HepG2 (cell line): ENCODE measurements at regions not wholly inside any gene's neighbourhood (a gene's known extent, or its start where the extent isn't known, plus 50 kb on each side); places are given as distances from the start of the nearest gene placed in this dataset.

ENCODE experiments used
- ATAC-seq: fragments of 200-7000 bp; cut with Tn5 transposase; 3 replicates; pipeline ENCODE4 v1.9.1; 2020; ENCODE audit warnings: mild to moderate bottlenecking, moderate library complexity
- BruUV-seq: library from RNA; stranded (reverse); fragments of 400-500 nt; replicated peaks from 2 replicates; lab custom pipeline; 2021; lab: Mats Ljungman, UMichigan
- CTCF ChIA-PET: fragments of 300-600 bp; formaldehyde crosslinking; extraction: SDS; loops from one replicate; lab custom pipeline; 2021; ENCODE audit warnings: low total read pairs, inconsistent platforms, low intra/inter-chr PET ratio; lab: Yijun Ruan, JAX
- POLR2A ChIA-PET: fragments of 350-600 bp; sonication (Branson Sonifier 250); formaldehyde crosslinking; loops from one replicate; lab custom pipeline; 2020; ENCODE audit warnings: antibody characterized with exemption, inconsistent platforms; lab: Yijun Ruan, JAX
- DNase-seq: peaks from one replicate; pipeline ENCODE4 v3.0.0-alpha.2; 2015; ENCODE audit warnings: low spot score
- FAIRE-seq: peaks from 3 replicates; lab custom pipeline; 2011; peaks lifted over from hg19 to GRCh38; lab: Jason Lieb, UNC
- H2AFZ ChIP-seq: one replicate; pipeline ENCODE4 v1.6.1; 2011; ENCODE audit warnings: low read length, inconsistent platforms
- H3K27ac ChIP-seq: fragments of 300-600 bp; 3 replicates; pipeline ENCODE4 v1.8.0; 2011; ENCODE audit warnings: mixed run types, mild to moderate bottlenecking, mixed read lengths, low read length, inconsistent platforms; ENCODE audit not compliant: insufficient read depth; ENCODE audit errors: extremely low read length
- H3K27me3 ChIP-seq, 2 experiments: fragments of 200-600 bp in 1 of 2; 2 replicates in 1 of 2; 3 replicates in 1 of 2; pipeline versions ENCODE4 v1.6.0 to v1.8.0; 2011; ENCODE audit warnings: low read length in 2 of 2, mild to moderate bottlenecking in 2 of 2, moderate library complexity in 2 of 2, inconsistent platforms in 1 of 2; ENCODE audit not compliant: insufficient read depth in 2 of 2, control insufficient read depth in 1 of 2
- H3K36me3 ChIP-seq, 2 experiments: fragments of 200-600 bp in 1 of 2; replicated peaks in 1 of 2; 2 replicates in 1 of 2; 3 replicates in 1 of 2; pipeline versions ENCODE4 v1.5.1 to v1.8.0; 2011; ENCODE audit warnings: low read length in 2 of 2, inconsistent platforms in 1 of 2; ENCODE audit not compliant: insufficient read depth in 2 of 2, control insufficient read depth in 1 of 2
- H3K4me1 ChIP-seq: 2 replicates; pipeline ENCODE4 v1.5.1; 2012; ENCODE audit warnings: low read length, inconsistent platforms; ENCODE audit not compliant: insufficient read depth
- H3K4me2 ChIP-seq: 2 replicates; pipeline ENCODE4 v1.6.0; 2011; ENCODE audit warnings: low read depth, low read length, inconsistent platforms
- H3K4me3 ChIP-seq, 3 experiments: fragments of 200-600 bp in 1 of 3; sonication (generic), shearing (Covaris generic) in 1 of 3; replicated peaks in 1 of 3; 2 replicates each; pipeline ENCODE4 v1.5.1; 2011 to 2016; ENCODE audit warnings: low read length in 3 of 3, inconsistent platforms in 2 of 3, low read depth in 2 of 3, mild to moderate bottlenecking in 2 of 3, control low read depth in 1 of 3, mixed read lengths in 1 of 3; ENCODE audit not compliant: insufficient read depth in 1 of 3
- H3K79me2 ChIP-seq: one replicate; pipeline ENCODE4 v1.6.1; 2011; ENCODE audit warnings: low read length, inconsistent platforms; ENCODE audit not compliant: insufficient read depth
- H3K9ac ChIP-seq: 2 replicates; pipeline ENCODE4 v1.6.0; 2011; ENCODE audit warnings: mild to moderate bottlenecking, low read depth, low read length, inconsistent platforms; ENCODE audit not compliant: insufficient read depth
- H3K9me3 ChIP-seq: 2 replicates; pipeline ENCODE4 v1.5.1; 2012; ENCODE audit warnings: mild to moderate bottlenecking, low read length
- H4K20me1 ChIP-seq: 2 replicates; pipeline ENCODE4 v1.6.0; 2011; ENCODE audit warnings: inconsistent platforms, mild to moderate bottlenecking, low read length, moderate library complexity; ENCODE audit not compliant: insufficient read depth
- GATAD2A ChIP-seq: IDR thresholded peaks from 2 replicates; pipeline ENCODE4 v1.6.1; 2016
- HMG20A ChIP-seq: IDR thresholded peaks from 2 replicates; pipeline ENCODE4 v1.6.1; 2016; ENCODE audit warnings: borderline replicate concordance
- HNF4A ChIP-seq: sonication (generic); formaldehyde crosslinking; IDR thresholded peaks from 2 replicates; pipeline ENCODE4 v1.4.0; 2020; ENCODE audit warnings: missing genetic modification reagents
- HNF4G ChIP-seq, 2 experiments: sonication (generic) in 1 of 2; formaldehyde crosslinking in 1 of 2; IDR thresholded peaks; 2 replicates each; pipeline versions ENCODE4 v1.4.0 to v1.6.1; 2011 to 2020; ENCODE audit warnings: borderline replicate concordance in 2 of 2, low read depth in 2 of 2, mild to moderate bottlenecking in 2 of 2, low read length in 1 of 2, missing genetic modification reagents in 1 of 2, moderate library complexity in 1 of 2
- IKZF1 ChIP-seq: fragments of 450-650 bp; IDR thresholded peaks from 2 replicates; pipeline ENCODE4 v1.7.1; 2016
- NCOA5 ChIP-seq: sonication (generic); formaldehyde crosslinking; IDR thresholded peaks from 2 replicates; pipeline ENCODE4 v1.4.0; 2020; ENCODE audit warnings: missing genetic modification reagents
- NFIC ChIP-seq: IDR thresholded peaks from 2 replicates; pipeline ENCODE4 v1.6.1; 2012; ENCODE audit warnings: mild to moderate bottlenecking, low read length, inconsistent platforms
- PAXIP1 ChIP-seq: sonication (generic); formaldehyde crosslinking; conservative IDR thresholded peaks from 2 replicates; pipeline ENCODE4 v1.4.0; 2020; ENCODE audit warnings: mild to moderate bottlenecking, missing genetic modification reagents, moderate library complexity
- PRDM10 ChIP-seq: sonication (generic); formaldehyde crosslinking; IDR thresholded peaks from 2 replicates; pipeline ENCODE4 v1.4.0; 2020; ENCODE audit warnings: low read depth, missing genetic modification reagents
- PRDM4 ChIP-seq: sonication (generic); formaldehyde crosslinking; IDR thresholded peaks from 2 replicates; pipeline ENCODE4 v1.9.0; 2021; ENCODE audit warnings: missing genetic modification reagents, borderline replicate concordance
- RARA ChIP-seq: IDR thresholded peaks from 2 replicates; pipeline ENCODE4 v1.6.1; 2016; ENCODE audit warnings: missing genetic modification reagents, missing compliant biosample characterization
- TP53 ChIP-seq: sonication (generic); formaldehyde crosslinking; conservative IDR thresholded peaks from 2 replicates; pipeline ENCODE4 v1.4.0; 2020; ENCODE audit warnings: missing genetic modification reagents
- in situ Hi-C: cut with HindIII; loops from 2 replicates; pipeline ENCODE4 v1.10.0; 2017; ENCODE audit warnings: low pct_unique_long_range_greater_than_20kb; ENCODE audit not compliant: extremely low pct_ligation_motif_present
- intact Hi-C: fragments of 100-400 bp; cut with micrococcal nuclease; formaldehyde crosslinking; loops from one replicate; pipeline ENCODE4 v1.10.0; 2022; ENCODE audit not compliant: unreplicated experiment

GRCh38 chr6:140314682-140315081, 940.2 kb upstream of the CITED2 start (continued):
- TF ChIP-seq PRDM10: 0 out of 2 replicates have a peak, but pooled peaks have one; percentile 44
- peak; percentile 60 for TF ChIP-seq GATAD2A
- TF ChIP-seq NFIC: peak; percentile 31; the same call in 1 of the 2 replicates
- TF ChIP-seq PAXIP1 (CRISPR knock-in tag): 0 out of 2 replicates have a peak, but pooled peaks have one; percentile 38
- peak; percentile 73 for TF ChIP-seq HNF4A (CRISPR knock-in tag)
- peak; percentile 96 for TF ChIP-seq RARA
- peak; percentile 69; the same call in 1 of the 2 replicates for TF ChIP-seq HMG20A

GRCh38 chr6:140311146-140311545, 936.7 kb upstream of the CITED2 start:
- Histone ChIP-seq H3K36me3 (no peaks in the 10 kb centered on the region), H3K27ac (no peak overlapping the region), H3K79me2 (no peaks in the 10 kb centered on the region), H3K4me2 (no peak overlapping the region), H4K20me1 (no peaks in the 10 kb centered on the region), H3K4me3 (no peak overlapping the region), H3K9ac (no peak overlapping the region), H2AFZ (no peak overlapping the region), H3K9me3 (peaks cover 26% of the 10 kb centered on the region), H3K4me1 (no peaks in the 10 kb centered on the region), H3K27me3 (no peaks in the 10 kb centered on the region; a peak in 1 of 5 replicates)
- ATAC-seq: no peak
- ChIA-PET CTCF (no interaction called here), POLR2A (no interaction called here)
- no peak for FAIRE-seq
- no peak for DNase-seq
- BruUV-seq: no TSS peak
- in situ Hi-C loops: no loop called here
- intact Hi-C loops: no loop called here
- TF ChIP-seq TP53 (CRISPR knock-in tag) (no peak), PRDM4 (no peak), IKZF1 (no peak), HNF4G (IDR thresholded peaks at IDR 0.05; ENCODE audit: borderline replicate concordance, low read depth, low read length) (no peak), HNF4G (CRISPR knock-in tag; IDR thresholded peaks at IDR 0.05; ENCODE audit: borderline replicate concordance, low read depth) (no peak), NCOA5 (no peak)
